IMR-90 (cell line): ENCODE measurements at regions not wholly inside any gene's neighbourhood (a gene's known extent, or its start where the extent isn't known, plus 50 kb on each side); places are given as distances from the start of the nearest gene placed in this dataset.

Source experiments
- BHLHE40 ChIP-seq: fragments of 150-350 bp; IDR thresholded peaks from 2 replicates; pipeline ENCODE4 v1.6.1; 2016; ENCODE audit warnings: mild to moderate bottlenecking, low read depth, low read length
- CTCF ChIP-seq: conservative IDR thresholded peaks from 2 replicates; pipeline ENCODE4 v1.5.1; 2012; ENCODE audit warnings: mild to moderate bottlenecking, low read depth, low read length, improper control_type of control experiment
- MAZ ChIP-seq: IDR thresholded peaks from 2 replicates; pipeline ENCODE4 v1.6.1; 2012; ENCODE audit warnings: low read depth, mild to moderate bottlenecking, low read length, improper control_type of control experiment, moderate library complexity, borderline replicate concordance
- MXI1 ChIP-seq: IDR thresholded peaks from 2 replicates; pipeline ENCODE4 v1.6.1; 2012; ENCODE audit warnings: low read depth, mild to moderate bottlenecking, low read length, moderate library complexity, borderline replicate concordance
- POLR2A ChIP-seq: IDR thresholded peaks from 2 replicates; pipeline ENCODE4 v1.6.1; 2012; ENCODE audit warnings: mild to moderate bottlenecking, low read depth, low read length
- USF2 ChIP-seq: fragments of 150-350 bp; IDR thresholded peaks from 2 replicates; pipeline ENCODE4 v1.6.1; 2017; ENCODE audit warnings: mild to moderate bottlenecking, antibody characterized with exemption, low read length, low read depth

- TF ChIP-seq CTCF (no peak), MXI1 (no peak), POLR2A (no peak), MAZ (no peak), USF2 (no peak), BHLHE40 (no peak)
Observed at GRCh38 chr10:83666762-83667161, 472.5 kb upstream of the GHITM start.
